ENCODE measurements at regions not wholly inside any gene's neighbourhood (a gene's known extent, or its start where the extent isn't known, plus 50 kb on each side); places are given as distances from the start of the nearest gene placed in this dataset.
"Not testable (repeated sequence)": the region's sequence is repeated elsewhere in the genome, so short reads cannot be mapped to it uniquely, and the experiment has no call there.

DNA sequence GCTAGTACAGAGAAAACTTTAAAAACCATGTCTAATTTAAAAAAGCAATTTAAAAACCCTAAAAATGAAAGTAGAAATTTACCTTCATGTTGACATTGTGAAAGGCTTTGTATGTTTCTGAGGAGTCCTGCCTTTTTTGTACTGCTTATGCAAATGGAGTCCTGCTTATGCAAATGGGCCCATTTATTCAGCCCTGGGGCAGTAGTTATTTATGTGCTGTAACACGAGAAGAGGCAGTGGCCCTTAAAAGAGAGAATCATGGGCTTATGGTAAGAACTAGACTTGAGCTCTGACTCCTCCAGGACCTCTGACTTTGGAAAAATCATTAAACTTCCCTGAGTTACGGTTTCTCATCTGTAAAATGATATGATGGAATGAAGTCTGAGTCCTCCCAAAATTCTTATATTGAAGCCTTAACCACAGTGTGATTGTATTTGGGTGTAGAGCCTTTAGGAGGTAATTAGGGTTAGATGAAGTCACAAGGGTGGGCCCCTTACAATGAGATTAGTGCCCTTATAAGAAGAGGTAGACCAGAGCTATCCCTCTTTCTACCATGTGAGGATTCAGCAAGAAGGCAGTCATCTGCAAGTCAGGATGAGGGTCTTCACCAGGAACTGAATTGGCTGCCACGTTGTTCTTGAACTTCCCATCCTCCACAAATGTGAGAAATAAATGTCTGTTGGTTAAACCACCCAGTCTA is 447.8 kb upstream of the CD180 start:
- DNase-seq (ENCODE audit: low read depth in 2 of 2), result no peak

DNA sequence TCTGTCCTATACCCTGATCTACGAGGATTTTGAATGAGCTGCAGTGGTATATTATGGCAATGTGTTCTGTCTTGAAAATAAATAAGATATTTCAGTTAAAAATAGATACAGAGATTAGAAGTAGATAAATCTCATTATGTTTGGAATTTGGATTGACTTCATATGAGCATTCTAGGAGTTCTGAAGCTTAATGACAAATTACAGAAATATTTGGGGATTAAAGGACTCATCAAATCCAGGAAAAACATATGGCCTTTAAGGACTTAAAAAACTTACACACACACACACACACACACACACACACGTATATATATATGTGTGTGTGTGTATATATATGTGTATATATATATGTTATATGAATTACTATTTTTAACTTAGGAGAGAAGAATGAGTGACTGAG is 446.9 kb upstream of the CD180 start:
- no peak for DNase-seq (ENCODE audit: low read depth in 2 of 2)

DNA sequence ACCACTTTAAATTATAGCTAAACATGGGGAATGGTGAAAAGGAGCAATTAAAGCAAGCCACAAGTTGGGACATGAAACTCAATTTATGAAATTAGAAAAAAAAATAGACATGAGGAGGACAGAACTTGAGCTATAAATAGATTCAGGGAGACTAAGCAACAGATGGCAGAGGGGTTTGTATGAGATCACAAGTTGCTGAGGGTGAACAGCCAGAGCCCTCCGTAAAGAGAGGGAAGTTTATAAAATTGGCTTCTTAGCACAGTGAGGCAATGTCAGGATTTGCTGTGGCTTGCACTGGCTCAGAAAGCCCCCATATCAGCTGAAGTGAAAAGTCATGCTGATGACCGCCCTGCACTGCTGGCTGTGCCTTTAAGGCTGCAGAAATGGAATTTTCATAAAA is 443.4 kb upstream of the CD180 start:
- no peak for DNase-seq (ENCODE audit: low read depth in 2 of 2)

DNA sequence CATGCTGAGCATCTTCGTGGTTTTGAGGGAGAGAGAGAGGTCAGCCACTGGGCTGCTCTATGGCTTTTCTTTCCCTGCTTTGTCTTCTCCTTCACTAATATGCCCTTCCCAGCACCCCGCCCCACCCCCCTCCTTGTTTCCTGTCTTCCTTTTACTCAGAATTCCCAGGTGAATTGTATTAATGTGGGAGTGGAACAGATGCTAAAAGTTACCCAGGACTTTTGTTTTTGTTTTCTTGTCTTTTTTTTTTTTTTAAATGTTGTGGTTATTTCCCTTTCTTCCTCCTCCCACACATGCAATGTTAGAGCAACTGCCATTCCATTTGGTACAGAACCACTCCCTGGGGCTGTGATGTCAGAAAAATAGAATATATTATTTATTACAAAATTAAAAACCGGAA is 442.7 kb upstream of the CD180 start:
- no peak for DNase-seq (ENCODE audit: low read depth in 2 of 2)

DNA sequence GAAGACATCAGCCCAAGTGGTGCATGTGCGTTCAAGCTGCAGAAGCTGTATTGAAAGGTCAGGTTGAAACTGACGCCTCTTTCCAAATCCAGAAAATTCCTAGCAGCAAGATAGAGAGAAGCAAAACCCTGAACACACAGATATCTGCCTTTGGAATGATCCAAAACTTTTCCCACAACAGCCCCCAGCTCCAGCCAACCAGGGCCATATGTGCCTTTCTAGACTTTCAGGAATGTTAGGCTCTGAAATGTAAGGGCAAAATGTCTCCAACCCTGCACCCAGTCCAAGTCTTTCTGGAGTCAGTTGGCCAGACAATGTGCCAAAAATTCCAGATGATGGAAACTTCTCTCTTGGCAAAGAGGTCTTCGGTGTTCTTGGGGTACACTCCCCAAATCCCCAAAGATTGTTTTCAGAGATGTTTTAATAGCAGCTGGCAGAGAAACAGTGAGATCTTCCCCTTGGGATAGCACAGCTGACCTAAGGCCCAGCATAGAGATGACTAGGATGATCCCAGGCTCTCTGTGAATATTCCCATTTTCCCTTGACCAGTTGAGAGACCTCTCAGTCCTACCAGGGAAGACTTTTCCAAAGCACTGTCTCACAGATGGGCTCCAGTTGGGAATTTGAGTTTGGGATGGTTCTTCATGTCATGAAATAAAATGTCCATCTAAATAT is 440.4 kb upstream of the CD180 start:
- no peak for DNase-seq (ENCODE audit: low read depth in 2 of 2)

DNA sequence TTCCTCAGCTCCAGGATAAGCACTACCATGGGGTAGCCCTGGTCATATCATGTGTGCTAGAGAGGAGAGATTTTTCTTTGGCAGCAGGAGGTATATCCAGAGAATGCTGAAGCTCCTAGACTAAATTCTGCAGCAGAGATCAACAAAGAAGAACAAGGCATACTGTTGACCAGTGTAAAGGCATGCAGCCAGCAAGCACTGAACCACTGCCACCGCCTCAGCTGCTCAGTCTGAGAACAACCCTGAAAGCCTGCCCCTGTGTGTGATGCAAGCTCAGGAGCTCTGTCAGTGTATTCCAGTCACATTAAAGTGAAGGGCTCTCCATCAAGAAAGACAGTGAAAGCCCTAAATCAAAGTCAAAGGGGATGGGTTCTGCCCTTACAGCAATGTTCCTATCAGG is 439.5 kb upstream of the CD180 start:
- DNase-seq (ENCODE audit: low read depth in 2 of 2), result no peak

DNA sequence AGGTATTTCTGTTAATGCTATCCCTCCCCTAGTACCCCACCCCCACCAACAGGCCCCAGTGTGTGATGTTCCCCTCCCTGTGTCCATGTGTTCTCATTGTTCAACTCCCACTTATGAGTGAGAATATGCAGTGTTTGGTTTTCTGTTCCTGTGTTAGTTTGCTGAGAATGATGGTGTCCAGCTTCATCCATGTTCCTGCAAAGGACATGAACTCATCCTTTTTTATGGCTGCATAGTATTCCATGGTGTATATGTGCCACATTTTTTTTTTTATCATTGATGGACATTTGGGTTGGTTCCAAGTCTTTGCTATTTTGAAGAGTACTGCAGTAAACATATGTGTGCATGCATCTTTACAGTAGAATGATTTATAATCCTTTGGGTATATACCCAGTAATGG is 430.5 kb upstream of the CD180 start:
- not testable (repeated sequence) for DNase-seq (ENCODE audit: low read depth in 2 of 2)

DNA sequence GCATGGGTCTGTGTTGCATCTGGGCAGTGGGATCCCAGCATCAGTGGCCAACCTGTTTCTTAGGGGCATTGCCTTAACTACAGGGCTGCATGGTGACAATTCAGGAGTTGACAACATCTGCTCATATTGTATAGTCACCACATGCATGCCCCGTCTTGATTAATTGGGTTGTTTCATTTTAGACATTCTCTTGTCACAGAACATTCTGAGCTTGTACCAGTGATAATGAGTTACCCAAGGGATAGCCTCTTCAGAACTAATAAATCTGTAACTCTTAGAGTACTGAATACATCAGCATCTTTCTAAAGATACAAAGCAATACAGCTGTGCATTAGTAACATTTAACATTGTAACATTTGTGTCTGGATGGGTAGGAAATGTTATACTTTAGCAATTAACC is 426.5 kb upstream of the CD180 start:
- no peak for DNase-seq (ENCODE audit: low read depth in 2 of 2)

DNA sequence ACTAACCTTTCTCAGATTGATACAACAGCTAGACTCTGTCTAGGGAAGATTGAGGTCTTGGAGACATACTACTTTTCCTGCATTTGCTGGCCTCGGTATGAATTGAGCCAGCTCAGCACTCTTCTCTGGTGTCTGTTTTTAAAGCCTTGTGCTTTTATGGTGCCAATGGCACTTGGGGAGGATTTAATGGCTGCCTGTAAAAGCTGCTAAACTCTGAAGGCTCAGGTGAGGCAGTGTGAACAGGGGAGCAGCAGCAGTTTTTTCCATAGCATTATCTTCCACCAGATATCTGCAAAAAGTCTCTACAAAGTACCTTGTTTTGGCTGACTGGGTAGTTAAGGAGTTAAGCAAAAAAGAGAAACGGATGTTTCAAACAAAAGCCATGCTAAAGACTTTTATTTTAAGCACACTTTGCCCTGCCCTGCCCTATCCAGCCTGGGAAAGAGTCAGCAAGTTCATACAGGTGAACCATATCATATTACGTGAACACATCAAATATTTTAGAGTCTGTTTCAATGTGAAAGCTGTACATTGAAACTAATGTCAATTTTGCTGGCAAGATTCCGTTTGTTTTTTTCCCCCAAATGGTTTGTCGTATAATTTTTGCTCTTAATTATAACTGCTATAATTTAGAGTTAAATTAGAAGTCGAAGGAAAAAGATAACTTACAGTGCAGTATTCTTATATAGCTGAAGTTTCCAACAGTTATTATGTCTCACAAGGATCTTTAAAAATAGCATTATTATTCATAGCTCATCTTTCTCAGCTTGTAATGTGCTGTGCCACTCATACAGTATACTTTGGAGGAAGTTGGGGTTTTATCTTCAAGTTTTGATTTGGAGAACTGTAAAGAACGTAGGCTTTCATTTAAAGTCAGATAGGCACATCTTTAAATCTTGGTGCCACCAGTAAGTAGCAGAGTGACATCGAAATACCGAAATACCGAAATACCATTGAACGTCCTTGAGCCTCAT is 424.1 kb upstream of the CD180 start:
- no peak for DNase-seq (ENCODE audit: low read depth in 2 of 2)

DNA sequence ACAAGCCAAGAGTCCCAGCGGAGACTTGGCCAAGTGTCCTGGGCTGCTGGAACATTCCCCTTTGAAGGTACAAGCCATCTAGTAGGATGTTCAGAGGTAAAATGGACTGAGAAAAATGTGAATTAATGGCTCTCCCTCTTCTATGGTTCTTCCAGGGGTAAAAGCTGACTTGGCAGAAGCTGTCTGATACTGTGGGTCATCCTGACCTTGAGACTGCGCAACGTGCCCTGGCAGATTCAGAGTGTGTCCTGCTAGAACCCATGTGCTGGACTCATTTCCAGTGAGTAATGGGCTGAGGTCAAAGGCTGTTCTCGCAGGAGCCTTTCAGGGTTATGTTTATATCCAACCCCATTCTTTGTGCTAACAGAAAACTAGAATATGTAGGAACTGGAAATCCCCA is 423.0 kb upstream of the CD180 start:
- no peak for DNase-seq (ENCODE audit: low read depth in 2 of 2)

DNA sequence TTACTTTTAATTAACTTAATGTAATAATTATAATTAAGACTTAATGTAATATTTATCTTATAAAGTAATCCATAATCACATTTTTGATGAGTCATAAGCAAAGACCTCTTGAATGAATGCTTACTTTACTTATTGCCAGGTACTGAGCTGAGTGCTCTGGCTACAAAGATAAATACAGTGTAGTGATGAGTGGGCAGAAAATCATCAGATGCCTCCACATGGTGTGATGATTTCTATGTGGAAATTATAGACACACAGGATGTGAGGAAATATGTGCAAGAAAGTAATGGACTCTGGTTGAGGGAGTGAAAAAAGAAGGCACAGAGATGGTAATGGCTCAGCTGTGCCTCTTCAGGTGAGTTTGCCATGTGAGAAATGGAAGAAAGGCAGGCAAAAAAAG is 422.6 kb upstream of the CD180 start:
- no peak for DNase-seq (ENCODE audit: low read depth in 2 of 2)

DNA sequence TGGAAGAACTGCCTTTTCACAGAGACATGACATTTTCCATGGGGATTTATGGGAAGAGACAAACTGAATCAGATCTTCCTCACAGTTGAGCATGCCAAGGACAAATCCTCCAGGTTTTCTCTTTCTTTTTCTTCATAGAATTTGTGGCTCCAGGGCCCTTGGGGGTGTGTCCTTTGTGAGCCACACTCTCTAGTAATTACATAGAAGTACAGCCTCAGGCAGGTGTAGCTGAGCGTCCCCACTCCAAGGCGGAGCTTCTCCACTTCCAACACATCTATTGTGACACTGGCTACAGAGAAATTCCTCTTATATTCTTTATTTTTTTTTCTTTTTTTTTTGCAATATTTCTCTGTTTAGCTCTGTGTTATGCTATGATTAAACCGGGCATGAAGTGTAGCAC is 420.5 kb upstream of the CD180 start:
- no peak for DNase-seq (ENCODE audit: low read depth in 2 of 2)

DNA sequence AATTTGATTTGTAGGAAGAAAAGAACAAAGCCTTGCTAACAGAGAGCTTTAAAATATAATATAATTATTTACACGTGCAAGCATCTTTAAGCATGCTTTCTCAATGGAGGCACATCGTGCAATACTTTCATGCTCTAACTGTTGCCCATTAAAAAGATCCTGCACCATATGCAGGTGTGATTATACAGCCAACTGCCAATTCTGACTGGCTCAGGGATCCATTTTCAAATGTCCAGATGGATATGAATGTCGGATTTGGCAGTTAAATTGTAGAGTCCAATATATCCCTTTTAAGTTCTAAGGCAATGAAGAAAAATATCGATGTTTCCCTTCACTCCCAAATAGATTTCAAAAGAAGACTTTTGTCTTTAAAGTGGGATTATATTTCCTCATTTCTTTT is 416.4 kb upstream of the CD180 start:
- DNase-seq (ENCODE audit: low read depth in 2 of 2), result no peak

DNA sequence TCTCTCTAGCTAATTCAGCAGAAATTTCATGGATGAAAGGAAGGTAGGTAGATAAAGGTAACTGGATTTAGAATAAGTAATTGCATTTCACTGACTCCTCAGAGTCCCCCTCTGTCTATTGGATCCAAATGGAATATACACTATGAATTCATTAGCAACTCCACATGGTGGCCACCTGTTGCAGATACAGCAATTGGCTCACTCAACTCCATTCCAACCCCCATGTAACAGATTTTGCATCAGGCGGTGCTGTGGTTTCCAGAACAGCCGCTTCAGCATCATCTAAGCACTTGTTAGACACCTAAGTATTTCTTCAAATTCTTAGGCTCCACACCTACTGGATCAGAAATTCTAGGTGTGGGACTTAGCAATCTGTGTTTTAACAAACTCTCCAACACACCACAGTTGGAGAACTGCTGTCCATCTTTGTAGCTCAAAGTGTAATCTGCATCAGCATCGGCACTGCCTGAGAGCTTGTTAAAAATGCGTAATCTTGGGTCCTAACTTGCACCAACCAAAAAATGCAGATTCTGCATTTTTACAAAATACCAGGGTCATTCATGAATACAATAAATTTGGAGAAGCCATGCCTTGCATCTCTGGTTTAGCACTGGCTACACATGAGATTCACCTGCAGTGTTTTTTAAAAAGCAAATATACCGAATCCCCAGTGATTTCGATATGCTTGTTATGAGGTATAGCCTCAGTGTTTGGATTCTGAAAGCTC is 413.8 kb upstream of the CD180 start:
- no peak for DNase-seq (ENCODE audit: low read depth in 2 of 2)

DNA sequence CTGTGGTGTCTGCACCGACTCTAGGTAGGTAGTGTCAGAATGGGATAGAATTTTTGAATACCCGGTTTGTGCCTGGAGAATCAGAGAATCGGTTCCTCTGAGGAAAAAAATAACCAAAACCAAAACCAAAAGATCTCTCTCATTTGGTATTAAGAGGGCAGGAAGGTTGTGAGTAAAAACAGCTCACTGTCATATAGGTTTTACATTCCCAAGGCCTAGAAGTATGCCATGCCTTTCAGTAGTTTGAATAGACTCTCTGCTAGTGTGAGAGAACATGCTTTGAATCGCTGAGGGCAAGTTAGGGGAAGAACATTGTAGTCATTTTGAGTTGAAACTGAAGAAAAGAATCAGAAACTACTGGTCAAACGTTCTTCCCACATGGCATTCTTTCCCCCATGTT is 411.4 kb upstream of the CD180 start:
- no peak for DNase-seq (ENCODE audit: low read depth in 2 of 2)

DNA sequence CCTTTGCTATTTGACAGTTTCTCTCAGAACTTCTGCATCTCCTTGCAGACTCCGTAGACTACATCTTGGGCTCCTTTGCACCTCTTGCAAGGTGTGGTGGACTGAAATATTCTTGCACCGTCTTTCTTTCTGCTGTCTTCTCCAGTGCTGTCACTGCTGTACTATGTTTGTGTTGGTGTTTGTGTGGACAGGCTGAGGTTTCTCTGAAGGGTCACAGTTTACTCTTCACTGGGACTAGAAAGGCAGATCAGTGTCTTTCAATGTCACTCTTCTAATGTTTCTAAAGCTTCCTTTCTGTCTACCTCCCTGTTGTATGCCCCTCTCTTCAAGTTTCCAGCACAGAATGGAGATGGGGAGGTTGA is 410.0 kb upstream of the CD180 start:
- no peak for DNase-seq (ENCODE audit: low read depth in 2 of 2)

DNA sequence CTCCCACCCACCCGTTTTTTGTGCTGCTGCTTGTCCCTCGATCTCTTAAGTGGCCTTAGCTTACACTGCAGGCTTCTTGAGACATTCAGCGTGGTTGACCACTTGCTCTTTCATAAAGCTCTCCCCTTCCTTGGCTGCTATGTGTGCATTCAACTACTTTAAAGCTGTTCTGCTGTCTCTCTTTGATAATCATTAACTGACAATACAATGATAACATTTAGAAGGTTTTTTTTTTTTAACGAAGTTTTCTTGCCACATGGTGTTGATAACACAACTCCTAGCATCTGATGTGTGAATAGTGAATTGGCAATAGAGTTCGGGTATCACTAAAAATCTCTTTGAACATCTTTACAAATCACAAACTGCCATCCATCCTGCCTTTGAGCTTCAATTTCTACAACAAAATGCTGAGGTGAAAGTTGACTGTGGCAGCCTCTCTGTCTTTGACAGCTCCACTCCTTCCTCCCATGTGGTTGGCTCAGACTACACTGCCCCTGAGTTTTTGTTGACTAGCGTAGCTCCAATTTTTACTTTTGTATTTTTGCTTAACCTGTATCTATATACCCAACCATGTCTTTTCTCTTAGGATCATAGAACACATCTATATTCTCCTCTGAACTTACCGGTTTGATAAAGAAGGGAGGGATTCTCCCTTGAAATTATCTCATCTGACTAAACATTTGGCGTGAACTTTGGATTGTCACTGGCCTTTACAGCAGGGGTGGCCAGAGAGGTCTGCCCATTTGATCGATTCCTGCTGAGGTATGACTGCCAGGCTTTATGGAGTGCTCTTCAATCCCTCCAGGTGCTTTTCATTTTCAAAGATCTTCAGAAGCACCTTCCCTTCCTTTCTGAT is 409.4 kb upstream of the CD180 start:
- no peak for DNase-seq (ENCODE audit: low read depth in 2 of 2)

DNA sequence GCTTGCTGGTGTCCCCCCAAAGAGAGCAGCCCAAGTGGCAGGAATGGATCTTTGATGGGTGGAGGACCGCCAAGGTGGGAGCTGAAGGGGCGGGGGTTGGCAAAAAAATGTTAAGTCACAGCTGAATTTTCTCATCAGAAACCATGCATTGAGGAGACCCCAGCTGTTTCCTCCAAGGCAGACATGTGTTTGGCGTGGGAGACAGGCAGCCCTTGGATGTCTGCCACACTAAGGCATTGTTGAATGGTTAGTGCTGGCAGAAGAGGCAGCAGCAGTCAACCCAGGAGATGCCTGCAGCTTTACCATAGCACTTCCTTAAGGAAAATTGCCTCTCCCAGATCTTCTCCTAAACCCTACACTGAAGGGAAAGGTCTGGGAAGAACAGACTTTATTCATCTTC is 394.9 kb upstream of the CD180 start:
- DNase-seq (ENCODE audit: low read depth in 2 of 2), result no peak

DNA sequence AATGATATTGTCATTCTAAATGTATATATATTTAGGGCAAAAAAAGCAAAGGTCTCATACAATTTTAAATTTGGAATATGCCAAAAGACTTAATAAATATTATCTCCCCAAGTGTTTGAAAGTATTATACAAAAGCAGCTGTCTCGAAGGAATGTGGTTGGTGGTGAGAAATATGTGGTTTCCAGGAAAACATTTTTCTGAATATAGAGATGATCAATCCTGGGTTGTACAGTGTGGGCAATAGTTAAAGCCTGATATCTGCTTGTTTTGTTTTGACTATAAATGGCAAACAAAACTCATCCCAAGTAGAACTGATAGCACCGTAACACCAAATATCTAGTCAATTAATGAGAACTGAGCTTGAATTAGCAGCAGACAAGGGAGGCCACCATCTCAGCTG is 391.8 kb upstream of the CD180 start:
- no peak for DNase-seq (ENCODE audit: low read depth in 2 of 2)

DNA sequence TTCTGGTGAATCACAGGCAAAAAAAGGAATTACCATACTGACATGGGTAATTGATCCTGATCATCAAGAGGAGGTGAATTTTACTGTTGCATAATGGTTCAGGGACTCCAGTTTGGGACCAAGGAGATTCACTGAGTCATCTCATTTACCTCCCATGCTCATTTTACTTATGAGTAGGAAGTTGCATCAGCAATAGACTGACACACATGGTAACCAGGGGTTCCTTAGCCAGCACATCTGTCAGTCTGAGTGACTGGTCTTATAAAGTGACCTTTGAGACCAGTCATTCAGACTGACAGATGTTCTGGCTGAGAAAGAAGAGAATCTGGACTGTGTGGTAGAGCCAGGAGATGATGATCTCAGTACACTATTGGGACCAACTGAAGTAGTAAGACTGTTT is 384.6 kb upstream of the CD180 start:
- DNase-seq (ENCODE audit: low read depth in 2 of 2), result no peak

DNA sequence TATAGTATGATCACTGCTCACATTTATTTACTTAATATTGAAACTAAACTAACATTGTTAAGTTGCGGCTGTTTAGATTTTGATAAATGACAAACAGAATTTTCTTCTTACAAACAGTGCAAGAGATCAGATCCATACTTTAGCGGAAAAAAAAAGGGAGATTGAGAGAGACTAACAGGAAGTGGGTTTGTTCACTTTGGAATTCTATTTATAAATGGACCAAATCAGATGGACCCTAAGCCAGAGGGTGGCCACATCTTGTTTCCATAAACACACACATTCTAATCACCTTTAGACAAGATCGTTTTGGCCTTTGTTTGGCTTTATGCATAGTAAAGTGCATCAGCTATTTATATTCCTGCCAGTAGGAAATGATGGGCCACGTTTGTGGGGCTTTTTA is 381.4 kb upstream of the CD180 start:
- no peak for DNase-seq (ENCODE audit: low read depth in 2 of 2)

All from stimulated activated CD8-positive, alpha-beta memory T cell treated with anti-CD3 and anti-CD28 coated beads, Interleukin-2, amount 100 ng/mL, for 48 hours (primary cell).